ENCODE measurements at regions not wholly inside any gene's neighbourhood (a gene's known extent, or its start where the extent isn't known, plus 50 kb on each side); places are given as distances from the start of the nearest gene placed in this dataset.

DNA sequence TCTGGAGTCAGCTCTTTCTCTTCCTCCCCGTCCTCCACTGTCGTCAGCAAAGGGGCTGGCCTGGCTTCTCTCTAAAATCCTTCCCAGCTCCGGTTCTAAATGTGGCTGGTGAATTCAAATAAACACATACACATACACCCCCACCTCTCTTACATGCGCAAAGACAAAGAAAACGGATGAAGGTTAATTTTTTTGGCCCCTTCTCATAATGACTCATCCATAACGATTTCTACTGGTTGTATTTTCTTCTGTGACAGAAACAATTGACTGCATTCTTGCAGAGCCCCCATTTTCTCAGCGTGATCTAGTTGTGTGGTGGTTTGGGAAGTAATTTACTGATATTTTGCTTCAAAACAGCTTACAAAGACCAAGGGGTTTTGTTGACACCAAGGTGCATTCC, 130.0 kb upstream of the NTM start:
- DNase-seq, result no peak

DNA sequence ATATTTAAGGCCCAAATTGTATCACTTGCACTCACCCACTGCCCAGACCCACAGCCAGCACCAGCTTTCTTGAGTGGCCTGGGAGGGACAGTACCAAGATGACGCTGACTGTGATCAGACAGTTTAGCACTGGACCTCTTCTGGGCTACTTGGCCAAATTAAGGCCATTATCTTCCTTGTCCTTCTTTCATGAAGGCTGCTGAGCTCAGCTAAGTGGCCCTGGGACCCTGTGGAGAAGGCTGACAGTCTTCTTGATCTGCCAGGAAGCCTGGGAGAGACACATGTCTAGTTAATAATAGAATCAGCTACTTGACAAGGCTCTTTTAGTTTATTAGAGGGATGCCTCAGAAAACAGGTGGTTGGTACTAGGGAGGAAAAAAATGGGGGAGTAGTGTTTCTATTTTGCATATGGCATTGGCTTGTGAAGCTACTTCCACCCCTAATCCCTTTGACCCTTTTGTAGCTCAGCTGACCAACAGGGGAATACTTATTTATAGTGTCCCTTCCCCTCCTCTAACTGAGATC, 127.9 kb upstream of the NTM start:
- DNase-seq, result no peak

- no peak for DNase-seq
Measured at GRCh38 chr11:131246156-131246555, 124.3 kb upstream of the NTM start.

DNA sequence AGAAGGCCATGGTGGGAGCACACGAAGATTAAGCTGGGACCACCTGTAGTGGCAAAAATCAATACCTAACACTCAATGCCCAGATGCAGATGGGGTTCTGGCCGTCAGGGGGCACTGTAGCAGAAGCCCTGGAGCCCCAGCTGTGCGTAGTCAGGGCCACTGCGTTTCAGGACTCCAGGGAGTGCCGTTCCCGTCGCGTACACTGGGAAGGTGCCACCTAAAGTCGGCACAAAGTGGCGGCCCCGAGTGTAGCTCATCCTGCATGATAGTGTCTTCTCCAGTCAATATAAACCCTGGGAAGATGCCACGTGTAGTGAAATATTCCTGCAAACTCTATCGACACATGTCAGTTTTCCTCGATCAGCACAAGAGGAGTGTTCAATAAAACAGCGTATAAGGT, 123.8 kb upstream of the NTM start:
- no peak for DNase-seq

DNA sequence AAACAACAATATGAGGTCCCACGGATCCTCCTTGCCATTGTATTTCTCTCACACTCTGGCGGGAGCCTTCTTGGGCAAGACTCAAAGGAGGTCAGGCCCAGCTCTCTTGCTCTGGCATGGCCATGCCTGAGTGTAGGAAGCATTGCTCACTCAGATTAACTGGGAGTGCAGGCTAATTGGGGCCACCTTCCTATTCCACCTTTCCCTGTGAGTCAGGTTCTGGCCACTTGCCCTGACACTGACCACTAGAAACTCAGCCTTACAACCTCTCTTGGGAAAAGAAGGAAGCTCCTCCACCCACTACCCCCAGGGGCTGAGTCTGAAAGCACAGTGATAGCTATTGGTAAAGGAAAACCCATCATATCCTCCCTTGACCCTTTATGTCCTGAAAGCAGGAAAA, 121.8 kb upstream of the NTM start:
- no peak for DNase-seq

- DNase-seq, result no peak
Measured at GRCh38 chr11:131253142-131253655, 117.2 kb upstream of the NTM start.

DNA sequence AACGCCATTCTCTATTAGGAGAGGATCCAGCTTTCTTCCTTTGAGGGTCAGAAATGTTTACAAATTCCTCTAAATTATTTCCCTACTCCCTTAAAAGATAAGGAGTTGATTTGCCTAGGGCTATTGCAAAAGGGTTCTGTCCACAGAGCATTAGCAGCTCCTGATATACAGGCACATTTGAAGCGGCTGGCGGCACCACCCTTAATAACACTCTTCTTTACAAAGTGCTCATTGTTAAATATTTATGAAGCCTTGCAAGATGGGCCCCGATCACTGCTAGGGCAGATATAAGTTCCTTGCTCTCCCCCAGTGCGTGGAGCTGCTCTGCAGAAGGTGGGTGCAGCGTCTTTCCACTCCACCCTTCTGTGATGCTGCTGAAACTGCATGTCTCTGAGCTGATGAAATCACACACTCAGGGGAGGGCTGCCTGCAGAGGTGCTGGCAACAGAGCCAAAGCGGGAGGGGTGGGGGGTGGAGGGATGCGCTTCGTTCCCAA, 116.7 kb upstream of the NTM start:
- no peak for DNase-seq

DNA sequence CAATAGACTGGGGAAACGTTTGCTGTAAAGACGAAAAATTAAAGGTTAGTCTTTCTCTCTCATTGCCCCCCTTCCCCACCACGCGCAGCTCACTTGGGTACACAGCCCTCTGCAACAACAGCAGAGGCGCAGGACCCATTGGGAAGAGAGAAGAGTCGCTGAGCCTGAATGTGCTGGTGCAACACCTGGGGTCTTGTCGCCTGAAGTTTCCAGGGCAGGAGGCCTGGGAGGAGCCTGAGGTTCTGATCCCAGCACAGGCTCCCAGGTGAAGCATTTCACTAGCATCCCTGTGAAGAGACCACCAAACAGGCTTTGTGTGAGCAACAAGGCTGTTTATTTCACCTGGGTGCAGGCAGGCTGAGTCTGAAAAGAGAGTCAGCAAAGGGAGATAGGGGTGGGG, 116.2 kb upstream of the NTM start:
- no peak for DNase-seq

DNA sequence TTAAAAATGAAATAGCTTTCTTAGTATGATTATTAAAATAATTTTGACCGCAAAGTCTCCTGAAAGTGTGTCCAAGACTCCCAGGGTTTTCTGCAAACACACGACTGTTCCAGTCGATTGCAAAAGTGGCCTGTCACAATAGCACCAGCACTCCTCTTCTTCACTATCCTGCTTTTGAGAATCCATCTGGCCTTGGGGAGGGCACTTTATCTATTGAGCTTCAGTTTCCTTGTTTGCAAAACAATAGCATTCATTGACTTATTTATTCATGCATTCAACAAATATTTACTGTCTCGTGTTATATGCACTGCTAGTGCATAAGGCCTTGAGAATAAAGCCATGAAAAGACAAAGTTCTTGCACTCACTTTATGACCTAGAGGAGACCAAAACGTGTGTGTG, 96.2 kb upstream of the NTM start:
- no peak for DNase-seq

DNA sequence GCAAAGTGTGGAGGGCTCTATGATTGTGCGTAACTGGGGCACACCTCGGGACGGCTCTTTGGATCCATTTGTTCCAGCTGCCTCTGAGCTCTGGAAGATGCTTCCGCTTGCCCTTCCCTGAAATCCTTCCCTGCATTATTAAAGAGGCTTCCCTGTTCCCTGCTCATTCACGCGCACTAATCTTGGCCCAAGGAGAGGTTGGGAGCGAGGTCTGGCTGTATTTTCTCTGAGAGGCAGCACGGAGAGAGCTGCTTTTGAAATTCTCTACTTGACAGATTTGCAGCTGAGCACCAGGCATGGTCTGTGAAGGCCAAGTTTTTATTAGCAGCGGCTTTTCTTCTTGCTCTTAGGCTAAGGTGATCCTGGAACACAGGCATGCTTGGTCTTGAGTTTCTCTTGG, 94.8 kb upstream of the NTM start:
- no peak for DNase-seq

DNA sequence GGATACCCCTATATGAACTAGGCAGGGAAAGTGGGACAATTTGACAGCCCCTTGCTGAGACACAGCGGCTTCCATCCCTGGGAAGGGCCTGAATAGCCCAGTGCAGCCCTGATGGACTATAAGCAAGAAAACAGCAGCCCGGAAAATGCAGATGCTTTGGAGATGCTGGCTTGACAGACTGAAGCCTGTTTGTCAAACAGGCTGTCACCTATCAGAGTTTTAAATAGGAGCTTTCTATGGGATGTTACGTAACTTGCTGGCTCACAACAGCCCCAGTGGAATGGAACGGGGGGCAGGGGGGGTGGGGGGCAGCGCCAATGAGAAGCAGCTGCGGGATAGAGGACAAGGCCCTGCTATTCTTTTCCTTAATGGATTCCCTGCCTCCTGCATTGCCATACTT, 91.9 kb upstream of the NTM start:
- no peak for DNase-seq

GRCh38 chr11:131279654-131280384, 90.6 kb upstream of the NTM start:
- DNase-seq, result no peak

DNA sequence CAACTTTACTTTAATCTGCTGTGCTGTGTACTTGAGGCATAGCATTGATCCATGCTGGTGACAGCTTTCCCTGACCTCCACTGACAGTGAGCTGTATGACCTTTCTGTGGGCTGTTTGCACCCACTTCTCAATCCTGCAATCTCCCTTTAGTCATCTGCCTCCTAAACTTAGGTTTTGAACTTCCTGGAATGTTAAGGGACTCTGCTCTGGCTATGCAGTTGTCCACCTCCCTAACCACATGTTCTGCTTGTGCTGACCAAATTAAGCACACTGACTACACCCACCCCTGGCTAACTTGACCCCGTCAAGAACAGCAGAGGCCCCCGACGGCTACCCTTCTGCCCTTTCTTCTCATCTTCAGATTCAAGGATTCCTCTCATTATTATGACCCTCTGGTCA, 89.1 kb upstream of the NTM start:
- no peak for DNase-seq

GRCh38 chr11:131284041-131284440, 86.4 kb upstream of the NTM start:
- DNase-seq, result no peak

DNA sequence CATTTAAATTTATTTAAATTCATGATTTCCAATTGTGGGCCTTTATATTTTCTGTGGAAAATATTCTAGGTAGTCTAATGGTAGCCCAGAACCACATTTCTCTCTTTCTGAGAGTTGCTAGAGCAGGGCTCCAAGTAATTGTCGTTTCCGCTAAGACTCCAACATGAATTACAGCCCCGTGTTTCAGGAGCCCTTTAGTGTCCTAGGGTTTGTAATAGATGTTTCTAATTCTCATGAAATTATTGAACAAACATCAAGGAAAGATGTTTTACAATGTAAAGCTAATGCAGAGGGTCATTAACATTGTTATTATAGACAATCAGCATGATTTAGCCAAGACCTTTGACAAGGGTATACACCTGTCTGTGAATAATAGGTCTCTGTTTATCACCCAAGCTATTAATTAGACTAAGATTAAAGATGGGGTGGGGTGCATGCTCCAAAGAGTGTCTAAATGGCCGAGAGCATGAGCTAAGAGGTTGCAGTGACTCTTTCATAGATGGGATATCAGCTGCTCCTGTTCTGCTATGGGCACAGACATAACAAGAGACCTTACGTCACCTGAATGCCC, 81.8 kb upstream of the NTM start:
- no peak for DNase-seq

DNA sequence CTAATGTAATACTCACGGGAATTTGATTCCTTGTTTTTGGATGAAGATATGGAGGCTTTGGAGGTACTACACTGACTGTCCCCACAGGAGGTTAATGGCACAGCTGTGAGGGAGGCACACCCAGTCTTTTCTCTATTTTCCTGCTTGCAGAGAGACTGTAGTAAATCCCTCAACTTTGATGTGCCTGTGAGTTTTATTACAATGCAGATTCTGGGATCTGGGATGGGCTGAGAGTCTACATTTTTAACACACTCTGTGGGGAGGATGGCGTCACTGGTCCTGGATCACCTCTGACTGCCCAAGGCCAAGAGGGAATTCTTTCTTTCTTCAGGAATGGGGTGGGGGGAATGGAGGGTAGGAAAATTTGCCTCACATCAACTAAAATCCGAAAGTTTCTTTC, 80.2 kb upstream of the NTM start:
- no peak for DNase-seq

DNA sequence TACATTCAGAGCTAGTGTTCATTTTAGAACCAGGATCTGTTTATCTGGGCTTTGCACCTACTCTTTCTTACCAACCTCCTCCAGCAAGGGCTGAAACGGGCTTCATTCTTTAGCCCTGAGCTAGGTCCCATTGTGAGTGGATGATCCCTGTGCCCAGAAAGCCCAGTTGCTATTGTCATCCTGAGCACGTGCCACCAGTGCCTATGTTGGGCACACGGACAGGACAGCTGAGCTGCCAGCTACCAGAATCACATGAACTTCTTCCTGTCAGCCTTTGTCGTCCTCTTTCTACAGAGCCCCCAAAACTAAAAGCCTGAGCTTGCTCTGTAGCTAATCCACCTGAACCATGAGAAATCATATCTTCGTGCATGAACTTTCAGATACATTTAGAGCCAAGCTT, 74.4 kb upstream of the NTM start:
- DNase-seq, result no peak

DNA sequence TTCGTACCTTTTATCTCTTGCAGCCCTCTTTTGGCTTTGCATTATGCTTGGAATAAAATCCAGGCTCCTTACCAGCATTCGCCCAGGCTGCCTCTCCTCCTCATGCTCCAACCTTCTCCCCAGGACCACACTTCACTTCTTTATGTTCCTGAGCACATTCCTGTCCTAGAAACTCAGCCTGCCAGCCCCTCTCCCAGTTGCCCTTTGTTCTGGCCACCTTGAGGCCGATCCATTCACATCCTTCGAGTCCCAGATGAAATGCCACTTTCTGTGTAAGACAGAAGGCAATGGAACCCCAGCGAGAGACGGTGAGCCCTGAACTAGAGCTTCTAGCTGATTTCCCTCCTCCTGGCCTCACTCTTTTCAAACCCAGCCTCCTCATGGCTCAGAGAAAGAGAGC, 73.0 kb upstream of the NTM start:
- no peak for DNase-seq

- DNase-seq, result no peak
Measured at GRCh38 chr11:131299598-131300438, 70.6 kb upstream of the NTM start.

- no peak for DNase-seq
Measured at GRCh38 chr11:131300439-131300717, 70.0 kb upstream of the NTM start.

DNA sequence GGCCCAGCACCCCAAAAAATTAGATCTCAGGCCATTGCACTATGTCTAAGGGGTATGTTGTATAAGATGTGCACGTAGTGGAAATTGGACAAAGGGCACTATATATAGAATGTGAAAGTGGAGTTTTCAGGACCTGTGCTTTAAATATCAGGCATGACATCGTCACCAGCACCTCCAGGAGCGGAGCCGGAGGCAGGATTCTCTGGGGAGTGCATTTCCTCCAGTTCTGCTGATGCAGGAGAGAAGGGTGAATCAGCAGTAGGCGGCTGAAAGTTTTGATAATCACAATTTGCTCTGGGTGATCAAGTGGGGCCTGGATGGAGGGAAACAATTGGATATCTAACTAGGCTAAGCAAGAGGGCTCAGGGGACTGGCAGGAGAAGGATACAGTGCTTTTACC, 69.1 kb upstream of the NTM start:
- DNase-seq, result no peak

- DNase-seq, result no peak
Measured at GRCh38 chr11:131302836-131303235, 67.6 kb upstream of the NTM start.

DNA sequence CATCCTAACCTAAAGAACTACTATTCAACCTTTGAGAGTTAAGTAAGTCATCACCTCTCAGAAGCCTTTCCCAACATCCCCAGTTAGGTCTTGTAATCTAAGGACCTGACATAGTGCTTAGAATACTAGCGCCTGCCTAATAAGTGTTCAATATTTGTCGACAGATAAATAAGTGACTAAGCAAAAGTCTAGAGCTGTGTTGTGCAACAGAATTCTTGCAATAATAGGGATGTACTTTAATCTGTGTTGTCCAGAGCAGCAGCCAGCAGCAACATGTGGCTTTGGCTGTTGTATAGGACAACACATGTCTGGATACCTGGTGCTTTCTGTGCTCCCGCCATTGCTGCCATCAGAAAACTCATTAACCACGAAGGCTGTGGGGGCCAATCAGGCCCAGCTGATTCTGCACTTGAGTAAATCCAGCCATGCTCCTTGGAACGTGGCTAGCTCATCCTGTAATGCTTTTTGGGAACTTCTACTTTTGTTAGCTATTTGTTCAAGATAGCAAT, 66.8 kb upstream of the NTM start:
- DNase-seq, result no peak

GRCh38 chr11:131305005-131305404, 65.4 kb upstream of the NTM start:
- no peak for DNase-seq
